HepG2 (cell line): ENCODE measurements at regions not wholly inside any gene's neighbourhood (a gene's known extent, or its start where the extent isn't known, plus 50 kb on each side); places are given as distances from the start of the nearest gene placed in this dataset.

Experiments used
- ATAC-seq: fragments of 200-7000 bp; cut with Tn5 transposase; 3 replicates; pipeline ENCODE4 v1.9.1; 2020; ENCODE audit warnings: mild to moderate bottlenecking, moderate library complexity
- BruUV-seq: library from RNA; stranded (reverse); fragments of 400-500 nt; replicated peaks from 2 replicates; lab custom pipeline; 2021; lab: Mats Ljungman, UMichigan
- CTCF ChIA-PET: fragments of 300-600 bp; formaldehyde crosslinking; extraction: SDS; loops from one replicate; lab custom pipeline; 2021; ENCODE audit warnings: low total read pairs, inconsistent platforms, low intra/inter-chr PET ratio; lab: Yijun Ruan, JAX
- POLR2A ChIA-PET: fragments of 350-600 bp; sonication (Branson Sonifier 250); formaldehyde crosslinking; loops from one replicate; lab custom pipeline; 2020; ENCODE audit warnings: antibody characterized with exemption, inconsistent platforms; lab: Yijun Ruan, JAX
- DNase-seq: peaks from one replicate; pipeline ENCODE4 v3.0.0-alpha.2; 2015; ENCODE audit warnings: low spot score
- FAIRE-seq: peaks from 3 replicates; lab custom pipeline; 2011; peaks lifted over from hg19 to GRCh38; lab: Jason Lieb, UNC
- H2AFZ ChIP-seq: one replicate; pipeline ENCODE4 v1.6.1; 2011; ENCODE audit warnings: low read length, inconsistent platforms
- H3K27ac ChIP-seq: fragments of 300-600 bp; 3 replicates; pipeline ENCODE4 v1.8.0; 2011; ENCODE audit warnings: mixed run types, mild to moderate bottlenecking, mixed read lengths, low read length, inconsistent platforms; ENCODE audit not compliant: insufficient read depth; ENCODE audit errors: extremely low read length
- H3K27me3 ChIP-seq, 2 experiments: fragments of 200-600 bp in 1 of 2; 2 replicates in 1 of 2; 3 replicates in 1 of 2; pipeline versions ENCODE4 v1.6.0 to v1.8.0; 2011; ENCODE audit warnings: low read length in 2 of 2, mild to moderate bottlenecking in 2 of 2, moderate library complexity in 2 of 2, inconsistent platforms in 1 of 2; ENCODE audit not compliant: insufficient read depth in 2 of 2, control insufficient read depth in 1 of 2
- H3K36me3 ChIP-seq, 2 experiments: fragments of 200-600 bp in 1 of 2; replicated peaks in 1 of 2; 2 replicates in 1 of 2; 3 replicates in 1 of 2; pipeline versions ENCODE4 v1.5.1 to v1.8.0; 2011; ENCODE audit warnings: low read length in 2 of 2, inconsistent platforms in 1 of 2; ENCODE audit not compliant: insufficient read depth in 2 of 2, control insufficient read depth in 1 of 2
- H3K4me1 ChIP-seq: 2 replicates; pipeline ENCODE4 v1.5.1; 2012; ENCODE audit warnings: low read length, inconsistent platforms; ENCODE audit not compliant: insufficient read depth
- H3K4me2 ChIP-seq: 2 replicates; pipeline ENCODE4 v1.6.0; 2011; ENCODE audit warnings: low read depth, low read length, inconsistent platforms
- H3K4me3 ChIP-seq, 3 experiments: fragments of 200-600 bp in 1 of 3; sonication (generic), shearing (Covaris generic) in 1 of 3; replicated peaks in 1 of 3; 2 replicates each; pipeline ENCODE4 v1.5.1; 2011 to 2016; ENCODE audit warnings: low read length in 3 of 3, inconsistent platforms in 2 of 3, low read depth in 2 of 3, mild to moderate bottlenecking in 2 of 3, control low read depth in 1 of 3, mixed read lengths in 1 of 3; ENCODE audit not compliant: insufficient read depth in 1 of 3
- H3K79me2 ChIP-seq: one replicate; pipeline ENCODE4 v1.6.1; 2011; ENCODE audit warnings: low read length, inconsistent platforms; ENCODE audit not compliant: insufficient read depth
- H3K9ac ChIP-seq: 2 replicates; pipeline ENCODE4 v1.6.0; 2011; ENCODE audit warnings: mild to moderate bottlenecking, low read depth, low read length, inconsistent platforms; ENCODE audit not compliant: insufficient read depth
- H3K9me3 ChIP-seq: 2 replicates; pipeline ENCODE4 v1.5.1; 2012; ENCODE audit warnings: mild to moderate bottlenecking, low read length
- H4K20me1 ChIP-seq: 2 replicates; pipeline ENCODE4 v1.6.0; 2011; ENCODE audit warnings: inconsistent platforms, mild to moderate bottlenecking, low read length, moderate library complexity; ENCODE audit not compliant: insufficient read depth
- KLF9 ChIP-seq: IDR thresholded peaks from 2 replicates; pipeline ENCODE4 v1.6.1; 2016; ENCODE audit warnings: low read depth
- PRDM4 ChIP-seq: sonication (generic); formaldehyde crosslinking; IDR thresholded peaks from 2 replicates; pipeline ENCODE4 v1.9.0; 2021; ENCODE audit warnings: missing genetic modification reagents, borderline replicate concordance
- SP4 ChIP-seq: sonication (generic); formaldehyde crosslinking; IDR thresholded peaks from 2 replicates; pipeline ENCODE4 v1.8.1; 2023; ENCODE audit warnings: mild to moderate bottlenecking, missing genetic modification reagents
- TARDBP ChIP-seq: sonication (generic); formaldehyde crosslinking; IDR thresholded peaks from 2 replicates; pipeline ENCODE4 v1.8.0; 2022; ENCODE audit warnings: mild to moderate bottlenecking, missing genetic modification reagents
- ZBTB25 ChIP-seq: IDR thresholded peaks from 2 replicates; pipeline ENCODE4 v1.6.1; 2018; ENCODE audit warnings: missing genetic modification reagents
- ZNF10 ChIP-seq: sonication (generic); formaldehyde crosslinking; IDR thresholded peaks from 2 replicates; pipeline ENCODE4 v1.4.0; 2020; ENCODE audit warnings: mild to moderate bottlenecking, low read depth, missing genetic modification reagents, borderline replicate concordance
- ZNF24 ChIP-seq: fragments of 450-650 bp; IDR thresholded peaks from 2 replicates; pipeline ENCODE4 v1.6.1; 2017; ENCODE audit warnings: antibody characterized with exemption, mild to moderate bottlenecking
- ZNF354B ChIP-seq: sonication (generic); formaldehyde crosslinking; IDR thresholded peaks from 2 replicates; pipeline ENCODE4 v1.8.0; 2022; ENCODE audit warnings: mild to moderate bottlenecking, missing genetic modification reagents
- ZNF782 ChIP-seq: sonication (generic); formaldehyde crosslinking; IDR thresholded peaks from 2 replicates; pipeline ENCODE4 v1.4.0; 2020; ENCODE audit warnings: missing genetic modification reagents, mild to moderate bottlenecking, borderline replicate concordance
- WGBS: methylation state at CpG from one replicate; pipeline ENCODE4 v1.1.6; 2017; ENCODE audit warnings: low lambda C conversion rate; 5-methylcytosine and 5-hydroxymethylcytosine counted together
- in situ Hi-C: cut with HindIII; loops from 2 replicates; pipeline ENCODE4 v1.10.0; 2017; ENCODE audit warnings: low pct_unique_long_range_greater_than_20kb; ENCODE audit not compliant: extremely low pct_ligation_motif_present
- intact Hi-C: fragments of 100-400 bp; cut with micrococcal nuclease; formaldehyde crosslinking; loops from one replicate; pipeline ENCODE4 v1.10.0; 2022; ENCODE audit not compliant: unreplicated experiment
- TF ChIP-seq, protein P1 (sequence below): sonication (generic); formaldehyde crosslinking; IDR thresholded peaks from 2 replicates; pipeline ENCODE4 v1.8.0; 2022; ENCODE audit warnings: mild to moderate bottlenecking, missing genetic modification reagents, moderate library complexity

GRCh38 chr4:123343400-123344041, 53.1 kb upstream of the SPRY1 start:
- Histone ChIP-seq H2AFZ (no peak overlapping the region), H3K4me1 (peaks cover 75% of the 10 kb centered on the region), H3K9me3 (no peaks in the 10 kb centered on the region), H3K9ac (no peak overlapping the region), H4K20me1 (no peaks in the 10 kb centered on the region), H3K27me3 (no peaks in the 10 kb centered on the region), H3K36me3 (no peaks in the 10 kb centered on the region), H3K4me2 (no peak overlapping the region), H3K27ac (no peak overlapping the region), H3K4me3 (no peak overlapping the region), H3K79me2 (no peaks in the 10 kb centered on the region)
- ChIA-PET CTCF (no interaction called here), POLR2A (no interaction called here)
- in situ Hi-C loops (no loop called here), intact Hi-C loops (no loop called here)
- no peak for TF ChIP-seq KLF9 (CRISPR knock-in tag)
- no peak for TF ChIP-seq ZNF10
- TF ChIP-seq ZBTB25 (CRISPR knock-in tag), result no peak
- no peak for TF ChIP-seq TARDBP (CRISPR knock-in tag)
- TF ChIP-seq ZNF24, result no peak
- no peak for TF ChIP-seq ZNF354B (CRISPR knock-in tag)
- FAIRE-seq, result no peak
- DNase-seq, result no peak
- no TSS peak for BruUV-seq
- no peak for ATAC-seq
- WGBS, result 88% methylated on average over 13 of the region's 13 CpGs

GRCh38 chr4:123345137-123345934, 51.3 kb upstream of the SPRY1 start:
- no TSS peak for BruUV-seq
- Histone ChIP-seq H3K79me2 (no peaks in the 10 kb centered on the region), H3K27me3 (no peaks in the 10 kb centered on the region), H3K9me3 (no peaks in the 10 kb centered on the region), H3K9ac (no peak overlapping the region), H3K4me2 (peak overlapping the region; percentile 23; the same call in 1 of the 2 replicates), H2AFZ (peak overlapping the region; percentile 63), H3K27ac (no peak overlapping the region), H4K20me1 (no peaks in the 10 kb centered on the region), H3K4me3 (no peak overlapping the region), H3K36me3 (no peaks in the 10 kb centered on the region), H3K4me1 (peaks cover 78% of the 10 kb centered on the region)
- POLR2A ChIA-PET, result no interaction called here
- ATAC-seq (no peak), DNase-seq (no peak), FAIRE-seq (no peak)
- 50% methylated on average over 6 of the region's 9 CpGs for WGBS
- in situ Hi-C loops, result no loop called here
- CTCF ChIA-PET, result no interaction called here
- intact Hi-C loops, result loop anchor here (5.0 kb wide), 1 partner anchor 212 kb away; no protein-coding TSS in a partner anchor
- TF ChIP-seq TARDBP (CRISPR knock-in tag) (no peak), PRDM4 (CRISPR knock-in tag) (no peak), SP4 (no peak), ZNF782 (CRISPR knock-in tag) (no peak)
- TF ChIP-seq, protein P1, sequence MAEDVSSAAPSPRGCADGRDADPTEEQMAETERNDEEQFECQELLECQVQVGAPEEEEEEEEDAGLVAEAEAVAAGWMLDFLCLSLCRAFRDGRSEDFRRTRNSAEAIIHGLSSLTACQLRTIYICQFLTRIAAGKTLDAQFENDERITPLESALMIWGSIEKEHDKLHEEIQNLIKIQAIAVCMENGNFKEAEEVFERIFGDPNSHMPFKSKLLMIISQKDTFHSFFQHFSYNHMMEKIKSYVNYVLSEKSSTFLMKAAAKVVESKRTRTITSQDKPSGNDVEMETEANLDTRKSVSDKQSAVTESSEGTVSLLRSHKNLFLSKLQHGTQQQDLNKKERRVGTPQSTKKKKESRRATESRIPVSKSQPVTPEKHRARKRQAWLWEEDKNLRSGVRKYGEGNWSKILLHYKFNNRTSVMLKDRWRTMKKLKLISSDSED (CRISPR knock-in tag), result no peak
